H9 (cell line): ENCODE measurements at regions not wholly inside any gene's neighbourhood (a gene's known extent, or its start where the extent isn't known, plus 50 kb on each side); places are given as distances from the start of the nearest gene placed in this dataset.

Experiments used
- DNase-seq: peaks from one replicate; pipeline ENCODE4 v3.0.0-alpha.2; 2017
- H2AFZ ChIP-seq: one replicate; pipeline ENCODE4 v1.6.1; 2013; ENCODE audit warnings: mild to moderate bottlenecking, low read length, control low read depth, moderate library complexity
- H2AK5ac ChIP-seq: 2 replicates; pipeline ENCODE4 v1.6.1; 2013; ENCODE audit warnings: low read length, control low read depth, mixed read lengths; ENCODE audit not compliant: insufficient read length
- H2BK120ac ChIP-seq: one replicate; pipeline ENCODE4 v1.6.1; 2013; ENCODE audit warnings: low read depth, mild to moderate bottlenecking, low read length, control low read depth, inconsistent platforms; ENCODE audit not compliant: poor library complexity, severe bottlenecking
- H2BK12ac ChIP-seq: 2 replicates; pipeline ENCODE4 v1.6.1; 2013; ENCODE audit warnings: low read length, control low read depth, mixed read lengths, low read depth; ENCODE audit not compliant: insufficient read length
- H2BK15ac ChIP-seq: 2 replicates; pipeline ENCODE4 v1.6.1; 2013; ENCODE audit warnings: low read depth, low read length, control low read depth
- H2BK20ac ChIP-seq: one replicate; pipeline ENCODE4 v1.6.1; 2013; ENCODE audit warnings: low read depth, mild to moderate bottlenecking, low read length, control low read depth, inconsistent platforms; ENCODE audit not compliant: poor library complexity, severe bottlenecking
- H2BK5ac ChIP-seq: 2 replicates; pipeline ENCODE4 v1.6.1; 2013; ENCODE audit warnings: low read length, control low read depth, mixed read lengths; ENCODE audit not compliant: insufficient read length
- H3K14ac ChIP-seq: 2 replicates; pipeline ENCODE4 v1.6.1; 2013; ENCODE audit warnings: low read length, control low read depth; ENCODE audit not compliant: insufficient read depth
- H3K18ac ChIP-seq: 2 replicates; pipeline ENCODE4 v1.6.1; 2013; ENCODE audit warnings: low read depth, mild to moderate bottlenecking, mixed read lengths, low read length, control low read depth; ENCODE audit not compliant: insufficient read length
- H3K23ac ChIP-seq: 2 replicates; pipeline ENCODE4 v1.6.1; 2013; ENCODE audit warnings: low read length, control low read depth, mixed read lengths, low read depth; ENCODE audit not compliant: insufficient read length
- H3K23me2 ChIP-seq: 2 replicates; pipeline ENCODE4 v1.6.1; 2013; ENCODE audit warnings: low read depth, mild to moderate bottlenecking, mixed read lengths, low read length, control low read depth; ENCODE audit not compliant: insufficient read length, poor library complexity, severe bottlenecking
- H3K27ac ChIP-seq: 2 replicates; pipeline ENCODE4 v1.5.1; 2013; ENCODE audit warnings: low read length, control low read depth, mixed read lengths, low read depth; ENCODE audit not compliant: insufficient read length
- H3K27me3 ChIP-seq: 2 replicates; pipeline ENCODE4 v1.6.1; 2013; ENCODE audit warnings: low read length, control low read depth, inconsistent platforms; ENCODE audit not compliant: insufficient read depth
- H3K4ac ChIP-seq: 2 replicates; pipeline ENCODE4 v1.6.1; 2013; ENCODE audit warnings: low read depth, mild to moderate bottlenecking, control low read depth, inconsistent platforms, low read length, moderate library complexity
- H3K4me1 ChIP-seq: 2 replicates; pipeline ENCODE4 v1.6.1; 2013; ENCODE audit warnings: low read length, control low read depth, inconsistent platforms; ENCODE audit not compliant: insufficient read depth
- H3K4me2 ChIP-seq: 2 replicates; pipeline ENCODE4 v1.6.1; 2013; ENCODE audit warnings: low read length, control low read depth, mixed read lengths; ENCODE audit not compliant: insufficient read length, insufficient read depth
- H3K56ac ChIP-seq: 2 replicates; pipeline ENCODE4 v1.6.1; 2013; ENCODE audit warnings: low read depth, mild to moderate bottlenecking, mixed read lengths, low read length, control low read depth; ENCODE audit not compliant: insufficient read length
- H3K79me1 ChIP-seq: 2 replicates; pipeline ENCODE4 v1.6.1; 2013; ENCODE audit warnings: low read depth, mild to moderate bottlenecking, moderate library complexity, low read length, control low read depth, inconsistent platforms; ENCODE audit not compliant: insufficient read depth, poor library complexity, severe bottlenecking
- H3K79me2 ChIP-seq: 2 replicates; pipeline ENCODE4 v1.6.1; 2013; ENCODE audit warnings: low read length, control low read depth, inconsistent platforms; ENCODE audit not compliant: insufficient read depth
- H3K9ac ChIP-seq: 2 replicates; pipeline ENCODE4 v1.6.1; 2013; ENCODE audit warnings: low read length, control low read depth, mixed read lengths; ENCODE audit not compliant: insufficient read length; ENCODE audit errors: extremely low read depth
- H3K9me3 ChIP-seq: one replicate; pipeline ENCODE4 v1.6.1; 2013; ENCODE audit warnings: low read depth, low read length, inconsistent platforms; ENCODE audit not compliant: control insufficient read depth
- H3T11ph ChIP-seq: one replicate; pipeline ENCODE4 v1.6.1; 2013; ENCODE audit warnings: mild to moderate bottlenecking, low read length, control low read depth, inconsistent platforms
- H4K20me1 ChIP-seq: one replicate; pipeline ENCODE4 v1.6.1; 2013; ENCODE audit not compliant: control insufficient read depth, insufficient read length, insufficient read depth
- H4K5ac ChIP-seq: 2 replicates; pipeline ENCODE4 v1.6.1; 2013; ENCODE audit warnings: low read depth, mild to moderate bottlenecking, mixed read lengths, low read length, control low read depth; ENCODE audit not compliant: insufficient read length
- H4K8ac ChIP-seq: replicated peaks from 2 replicates; pipeline ENCODE4 v1.6.1; 2013; ENCODE audit warnings: low read length, control low read depth, mixed read lengths, low read depth; ENCODE audit not compliant: insufficient read length
- H4K91ac ChIP-seq: 2 replicates; pipeline ENCODE4 v1.6.1; 2013; ENCODE audit warnings: low read depth, mild to moderate bottlenecking, moderate library complexity, mixed read lengths, low read length, control low read depth; ENCODE audit not compliant: insufficient read length
- H3K27ac Mint-ChIP-seq, 3 experiments: 2 replicates in 2 of 3; 3 replicates in 1 of 3; pipeline ENCODE4 v1.8.0; 2020 to 2021; ENCODE audit warnings: mixed read lengths in 3 of 3, mild to moderate bottlenecking in 1 of 3, moderate library complexity in 1 of 3
- H3K27me3 Mint-ChIP-seq: 2 replicates; pipeline ENCODE4 v1.8.0; 2021; ENCODE audit warnings: low read depth, mild to moderate bottlenecking, moderate library complexity, mixed read lengths
- H3K36me3 Mint-ChIP-seq, 3 experiments: 2 replicates in 2 of 3; 3 replicates in 1 of 3; pipeline ENCODE4 v1.8.0; 2020 to 2021; ENCODE audit warnings: low read depth in 3 of 3, mixed read lengths in 3 of 3; ENCODE audit not compliant: insufficient read depth in 1 of 3
- H3K4me1 Mint-ChIP-seq, 2 experiments: 2 replicates each; pipeline ENCODE4 v1.8.0; 2020; ENCODE audit warnings: mixed read lengths in 2 of 2
- H3K4me3 Mint-ChIP-seq, 2 experiments: 2 replicates in 1 of 2; 3 replicates in 1 of 2; pipeline ENCODE4 v1.8.0; 2020 to 2021; ENCODE audit warnings: mild to moderate bottlenecking in 2 of 2, mixed read lengths in 2 of 2, moderate library complexity in 1 of 2
- H3K9me3 Mint-ChIP-seq, 2 experiments: 2 replicates in 1 of 2; 3 replicates in 1 of 2; pipeline ENCODE4 v1.8.0; 2020; ENCODE audit warnings: mild to moderate bottlenecking in 2 of 2, mixed read lengths in 2 of 2, moderate library complexity in 1 of 2
- WGBS: extraction: QIAGEN DNeasy Blood & Tissue Kit; methylation state at CpG from one replicate; pipeline ENCODE4 v1.1.7; 2013; ENCODE audit warnings: missing lambda C conversion rate, low lambda C conversion rate, mixed read lengths; ENCODE audit not compliant: insufficient read length; ENCODE audit errors: extremely low coverage; 5-methylcytosine and 5-hydroxymethylcytosine counted together
- TF ChIP-seq, protein P1 (sequence below): fragments of 200-600 bp; sonication (generic); conservative IDR thresholded peaks from 3 replicates; pipeline ENCODE4 v1.8.0; 2021; ENCODE audit warnings: antibody characterized with exemption, mild to moderate bottlenecking

DNA sequence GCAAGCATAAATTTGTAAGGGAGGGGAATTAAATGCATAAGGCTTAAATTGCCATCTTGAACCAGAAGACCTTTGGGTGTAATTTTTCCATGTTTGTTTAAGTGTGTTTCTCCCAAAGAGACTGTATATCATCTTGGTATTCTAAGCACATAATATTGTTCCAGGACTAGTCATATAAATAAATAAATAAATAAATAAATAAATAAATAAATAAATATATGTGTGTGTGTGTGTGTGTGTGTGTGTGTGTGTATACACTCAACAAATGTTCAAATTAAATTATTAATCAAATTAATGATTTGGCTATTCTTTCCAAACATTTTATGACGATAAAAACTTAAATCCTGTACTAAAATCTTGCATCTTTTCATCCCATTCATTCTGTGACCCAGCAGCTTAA is 867.8 kb upstream of the KLHL29 start:
- no peaks in the 10 kb centered on the region for H3K79me2 ChIP-seq
- no peaks in the 10 kb centered on the region for H4K20me1 ChIP-seq
- H3K27me3 ChIP-seq, result no peaks in the 10 kb centered on the region
- no peak overlapping the region for H3T11ph ChIP-seq
- H3K9ac ChIP-seq, result no peak overlapping the region
- no peak for DNase-seq
- H3K4me1 ChIP-seq, result peaks cover 7% of the 10 kb centered on the region; the same call in 1 of the 2 replicates
- Mint-ChIP-seq H3K4me3 (no peak overlapping the region), H3K9me3 (peaks cover 0 to 3% of the 10 kb centered on the region in 2 experiments; a peak in 1 of 5 replicates), H3K27me3 (peaks cover 6% of the 10 kb centered on the region; the same call in 1 of the 2 replicates), H3K4me1 (peaks cover 16 to 19% of the 10 kb centered on the region in 2 experiments), H3K36me3 (no peaks in the 10 kb centered on the region), H3K27ac (no peak overlapping the region)
- H3K14ac ChIP-seq, result no peak overlapping the region
- TF ChIP-seq, protein P1, sequence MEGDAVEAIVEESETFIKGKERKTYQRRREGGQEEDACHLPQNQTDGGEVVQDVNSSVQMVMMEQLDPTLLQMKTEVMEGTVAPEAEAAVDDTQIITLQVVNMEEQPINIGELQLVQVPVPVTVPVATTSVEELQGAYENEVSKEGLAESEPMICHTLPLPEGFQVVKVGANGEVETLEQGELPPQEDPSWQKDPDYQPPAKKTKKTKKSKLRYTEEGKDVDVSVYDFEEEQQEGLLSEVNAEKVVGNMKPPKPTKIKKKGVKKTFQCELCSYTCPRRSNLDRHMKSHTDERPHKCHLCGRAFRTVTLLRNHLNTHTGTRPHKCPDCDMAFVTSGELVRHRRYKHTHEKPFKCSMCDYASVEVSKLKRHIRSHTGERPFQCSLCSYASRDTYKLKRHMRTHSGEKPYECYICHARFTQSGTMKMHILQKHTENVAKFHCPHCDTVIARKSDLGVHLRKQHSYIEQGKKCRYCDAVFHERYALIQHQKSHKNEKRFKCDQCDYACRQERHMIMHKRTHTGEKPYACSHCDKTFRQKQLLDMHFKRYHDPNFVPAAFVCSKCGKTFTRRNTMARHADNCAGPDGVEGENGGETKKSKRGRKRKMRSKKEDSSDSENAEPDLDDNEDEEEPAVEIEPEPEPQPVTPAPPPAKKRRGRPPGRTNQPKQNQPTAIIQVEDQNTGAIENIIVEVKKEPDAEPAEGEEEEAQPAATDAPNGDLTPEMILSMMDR, result no peak
- H4K5ac ChIP-seq, result no peak overlapping the region
- H2BK15ac ChIP-seq, result no peak overlapping the region
- H2BK120ac ChIP-seq, result no peak overlapping the region
- H4K91ac ChIP-seq, result no peak overlapping the region
- no peak overlapping the region for H3K27ac ChIP-seq
- WGBS, result no CpG with 5 or more reads among the region's 1 CpG
- no peak overlapping the region for H3K56ac ChIP-seq
- no peaks in the 10 kb centered on the region for H3K79me1 ChIP-seq
- no peak overlapping the region for H4K8ac ChIP-seq
- H3K18ac ChIP-seq, result no peak overlapping the region
- no peak overlapping the region for H3K23ac ChIP-seq
- H3K23me2 ChIP-seq, result no peaks in the 10 kb centered on the region
- H2BK20ac ChIP-seq, result no peak overlapping the region
- H2AFZ ChIP-seq, result no peak overlapping the region
- no peak overlapping the region for H2BK12ac ChIP-seq
- H2BK5ac ChIP-seq, result no peak overlapping the region
- H2AK5ac ChIP-seq, result no peak overlapping the region
- H3K4ac ChIP-seq, result no peak overlapping the region
- H3K4me2 ChIP-seq, result no peak overlapping the region
- H3K9me3 ChIP-seq, result no peaks in the 10 kb centered on the region
